K562 (cell line): ENCODE measurements at regions not wholly inside any gene's neighbourhood (a gene's known extent, or its start where the extent isn't known, plus 50 kb on each side); places are given as distances from the start of the nearest gene placed in this dataset.

Experiments used
- ATAC-seq: fragments of 200-7000 bp; cut with Tn5 transposase; 3 replicates; pipeline ENCODE4 v1.9.1; 2020; ENCODE audit warnings: moderate library complexity
- BruUV-seq: library from RNA; stranded (reverse); fragments of 400-500 nt; replicated peaks from 2 replicates; lab custom pipeline; 2021; lab: Mats Ljungman, UMichigan
- CTCF ChIA-PET: fragments of 300-600 bp; formaldehyde crosslinking; extraction: SDS; loops from one replicate; lab custom pipeline; 2021; ENCODE audit warnings: low intra/inter-chr PET ratio; lab: Yijun Ruan, JAX
- POLR2A ChIA-PET: fragments of 300-600, 350-650 bp; sonication (Branson Sonifier 250); formaldehyde crosslinking; extraction: SDS; loops from one replicate; lab custom pipeline; 2021; ENCODE audit warnings: antibody characterized with exemption, inconsistent platforms; lab: Yijun Ruan, JAX
- DNase-seq, 4 experiments: peaks; one replicate each; pipeline versions ENCODE4 v3.0.0 to v3.0.0-alpha.2; 2011 to 2018; ENCODE audit warnings: low spot score in 3 of 4, mixed read lengths in 3 of 4; ENCODE audit errors: extremely low read depth in 1 of 4
- FAIRE-seq: peaks from 2 replicates; lab custom pipeline; 2011; peaks lifted over from hg19 to GRCh38; lab: Jason Lieb, UNC
- H2AFZ ChIP-seq: 2 replicates; pipeline ENCODE4 v1.6.0; 2011; ENCODE audit warnings: low read depth, low read length, control low read depth, inconsistent platforms
- H3K27ac ChIP-seq: fragments of 200-600 bp; 3 replicates; pipeline ENCODE4 v1.8.0; 2011; ENCODE audit warnings: low read depth, mild to moderate bottlenecking, control low read depth, inconsistent platforms, low read length, moderate library complexity, mixed read lengths; ENCODE audit errors: extremely low read depth
- H3K27me3 ChIP-seq, 2 experiments: fragments of 300-600 bp in 1 of 2; 2 replicates in 1 of 2; 3 replicates in 1 of 2; pipeline versions ENCODE4 v1.6.0 to v1.8.0; 2011; ENCODE audit warnings: inconsistent platforms in 2 of 2, low read length in 2 of 2, mild to moderate bottlenecking in 1 of 2, mixed read lengths in 1 of 2, moderate library complexity in 1 of 2; ENCODE audit not compliant: control insufficient read depth in 2 of 2, insufficient read depth in 2 of 2
- H3K36me3 ChIP-seq: fragments of 300-600 bp; 3 replicates; pipeline ENCODE4 v1.8.0; 2011; ENCODE audit warnings: mild to moderate bottlenecking, low read length, inconsistent platforms; ENCODE audit not compliant: control insufficient read depth, insufficient read depth
- H3K4me1 ChIP-seq, 2 experiments: fragments of 200-600 bp in 1 of 2; replicated peaks in 1 of 2; 2 replicates in 1 of 2; 3 replicates in 1 of 2; pipeline versions ENCODE4 v1.5.1 to v1.8.0; 2011; ENCODE audit warnings: inconsistent platforms in 2 of 2, low read length in 2 of 2, mild to moderate bottlenecking in 1 of 2, mixed read lengths in 1 of 2, moderate library complexity in 1 of 2; ENCODE audit not compliant: control insufficient read depth in 2 of 2, insufficient read depth in 2 of 2
- H3K4me2 ChIP-seq: 2 replicates; pipeline ENCODE4 v1.6.1; 2011; ENCODE audit warnings: low read length, control low read depth, inconsistent platforms, mixed read lengths; ENCODE audit not compliant: insufficient read depth
- H3K4me3 ChIP-seq: fragments of 200-600 bp; sonication (generic), shearing (Covaris generic); 2 replicates; pipeline ENCODE4 v1.5.1; 2016; ENCODE audit warnings: control low read depth, inconsistent platforms
- H3K79me2 ChIP-seq: fragments of 200-600 bp; 3 replicates; pipeline ENCODE4 v1.8.0; 2011; ENCODE audit warnings: low read length, inconsistent platforms; ENCODE audit not compliant: control insufficient read depth, insufficient read depth
- H3K9ac ChIP-seq, 2 experiments: 2 replicates each; pipeline versions ENCODE4 v1.6.0 to v1.6.1; 2011; ENCODE audit warnings: low read depth in 2 of 2, low read length in 2 of 2, control low read depth in 1 of 2, inconsistent platforms in 1 of 2, mild to moderate bottlenecking in 1 of 2, mixed read lengths in 1 of 2; ENCODE audit not compliant: insufficient read depth in 1 of 2
- H3K9me1 ChIP-seq: one replicate; pipeline ENCODE4 v1.6.0; 2011; ENCODE audit warnings: inconsistent platforms, mild to moderate bottlenecking, low read length, moderate library complexity; ENCODE audit not compliant: control insufficient read depth, insufficient read depth
- H3K9me3 ChIP-seq: replicated peaks from 2 replicates; pipeline ENCODE4 v1.5.1; 2011; ENCODE audit warnings: low read depth, low read length, inconsistent platforms; ENCODE audit not compliant: control insufficient read depth, insufficient read depth
- H4K20me1 ChIP-seq: replicated peaks from 2 replicates; pipeline ENCODE4 v1.6.1; 2011; ENCODE audit warnings: low read length, inconsistent platforms, mixed read lengths; ENCODE audit not compliant: control insufficient read depth, insufficient read depth
- CHD4 ChIP-seq: fragments of 200-600 bp; sonication (generic); IDR thresholded peaks from 3 replicates; pipeline ENCODE4 v1.6.1; 2012; ENCODE audit warnings: low read depth, mild to moderate bottlenecking, mixed read lengths, low read length, inconsistent platforms; ENCODE audit not compliant: insufficient read depth, insufficient replicate concordance, poor library complexity, severe bottlenecking
- ELF1 ChIP-seq: fragments of 200-800 bp; sonication (Bioruptor generic); IDR thresholded peaks from 2 replicates; pipeline ENCODE4 v1.6.1; 2016; ENCODE audit warnings: missing genetic modification characterization, missing compliant biosample characterization
- ELF2 ChIP-seq: fragments of 250-450 bp; sonication (Bioruptor Pico); IDR thresholded peaks from 2 replicates; pipeline ENCODE4 v1.5.0; 2021; ENCODE audit warnings: mild to moderate bottlenecking
- FOS ChIP-seq: IDR thresholded peaks from 3 replicates; pipeline ENCODE4 v1.6.1; 2011; ENCODE audit not compliant: insufficient read length; ENCODE audit errors: extremely low read depth
- HDAC3 ChIP-seq: fragments of 450-650 bp; IDR thresholded peaks from 2 replicates; pipeline ENCODE4 v1.6.1; 2018; ENCODE audit warnings: borderline replicate concordance, mild to moderate bottlenecking, moderate library complexity; ENCODE audit not compliant: partially characterized antibody
- MBD2 ChIP-seq: sonication (generic); IDR thresholded peaks from 2 replicates; pipeline ENCODE4 v1.6.1; 2016; ENCODE audit warnings: low read depth, borderline replicate concordance
- MEF2D ChIP-seq: conservative IDR thresholded peaks from 2 replicates; pipeline ENCODE4 v1.6.1; 2016; ENCODE audit warnings: low read depth, missing genetic modification characterization, missing compliant biosample characterization
- PHTF2 ChIP-seq: fragments of 250-450 bp; sonication (Bioruptor Pico); IDR thresholded peaks from 2 replicates; pipeline ENCODE4 v1.5.0; 2021; ENCODE audit warnings: mild to moderate bottlenecking
- ZNF140 ChIP-seq: fragments of 250-450 bp; sonication (Bioruptor Pico); IDR thresholded peaks from 2 replicates; pipeline ENCODE4 v1.8.0; 2021; ENCODE audit warnings: moderate library complexity, mild to moderate bottlenecking, inconsistent platforms
- ZNF668 ChIP-seq: fragments of 250-450 bp; sonication (Bioruptor Pico); IDR thresholded peaks from 2 replicates; pipeline ENCODE4 v1.8.0; 2022; ENCODE audit warnings: mild to moderate bottlenecking, inconsistent platforms
- ZNF785 ChIP-seq: fragments of 250-450 bp; sonication (Bioruptor Pico); IDR thresholded peaks from 2 replicates; pipeline ENCODE4 v1.4.0; 2020; ENCODE audit warnings: mild to moderate bottlenecking
- in situ Hi-C: fragments of 300-500 bp; cut with MboI; formaldehyde crosslinking; loops from 4 replicates; pipeline ENCODE4 v1.15.0; 2018; ENCODE audit warnings: inconsistent platforms, mixed read lengths
- intact Hi-C: fragments of 100-400 bp; cut with micrococcal nuclease; formaldehyde crosslinking; loops from 2 replicates; pipeline ENCODE4 v1.14.2; 2022
- TF ChIP-seq, protein P1 (sequence below): IDR thresholded peaks from 2 replicates; pipeline ENCODE4 v1.6.1; 2016; ENCODE audit warnings: missing genetic modification characterization, missing compliant biosample characterization
- TF ChIP-seq, protein P2 (sequence below): sonication (generic); formaldehyde crosslinking; IDR thresholded peaks from 2 replicates; pipeline ENCODE4 v1.8.0; 2022; ENCODE audit warnings: missing genetic modification reagents, mild to moderate bottlenecking, moderate library complexity, borderline replicate concordance
- TF ChIP-seq, protein P3 (sequence below): sonication (generic); formaldehyde crosslinking; IDR thresholded peaks from 2 replicates; pipeline ENCODE4 v1.8.0; 2022; ENCODE audit warnings: mild to moderate bottlenecking, missing genetic modification reagents, borderline replicate concordance

DNA sequence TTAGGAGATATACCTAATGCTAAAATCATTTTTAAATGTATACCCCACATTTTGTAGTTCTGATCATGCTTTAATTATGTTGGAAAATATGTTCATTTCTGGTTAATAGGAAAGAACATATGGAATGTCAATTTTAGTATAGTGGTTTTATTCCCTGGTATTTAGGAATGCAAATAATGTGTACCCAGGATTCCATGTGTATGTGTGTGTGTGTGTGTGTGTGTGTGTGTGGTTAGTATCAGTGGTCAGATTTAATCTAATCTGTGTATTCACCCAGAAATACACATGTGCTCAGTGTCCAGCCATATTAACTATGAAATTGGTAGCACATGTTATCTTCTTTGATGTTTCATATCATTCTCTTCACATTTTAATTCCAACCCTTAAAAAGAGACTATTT lies 233.5 kb upstream of the DCBLD2 start:
- no peak for TF ChIP-seq HDAC3
- no peak for TF ChIP-seq ELF1 (tag)
- no peak for TF ChIP-seq ZNF785
- TF ChIP-seq MEF2D (tag) = no peak
- no peak for TF ChIP-seq ZNF668 (CRISPR knock-in tag)
- TF ChIP-seq PHTF2 (CRISPR knock-in tag) = no peak
- TF ChIP-seq FOS = no peak
- TF ChIP-seq, protein P1, sequence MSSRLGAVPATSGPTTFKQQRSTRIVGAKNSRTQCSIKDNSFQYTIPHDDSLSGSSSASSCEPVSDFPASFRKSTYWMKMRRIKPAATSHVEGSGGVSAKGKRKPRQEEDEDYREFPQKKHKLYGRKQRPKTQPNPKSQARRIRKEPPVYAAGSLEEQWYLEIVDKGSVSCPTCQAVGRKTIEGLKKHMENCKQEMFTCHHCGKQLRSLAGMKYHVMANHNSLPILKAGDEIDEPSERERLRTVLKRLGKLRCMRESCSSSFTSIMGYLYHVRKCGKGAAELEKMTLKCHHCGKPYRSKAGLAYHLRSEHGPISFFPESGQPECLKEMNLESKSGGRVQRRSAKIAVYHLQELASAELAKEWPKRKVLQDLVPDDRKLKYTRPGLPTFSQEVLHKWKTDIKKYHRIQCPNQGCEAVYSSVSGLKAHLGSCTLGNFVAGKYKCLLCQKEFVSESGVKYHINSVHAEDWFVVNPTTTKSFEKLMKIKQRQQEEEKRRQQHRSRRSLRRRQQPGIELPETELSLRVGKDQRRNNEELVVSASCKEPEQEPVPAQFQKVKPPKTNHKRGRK = no peak
- TF ChIP-seq CHD4 = no peak
- no peak for TF ChIP-seq MBD2
- no peak for TF ChIP-seq ELF2
- TF ChIP-seq, protein P2, sequence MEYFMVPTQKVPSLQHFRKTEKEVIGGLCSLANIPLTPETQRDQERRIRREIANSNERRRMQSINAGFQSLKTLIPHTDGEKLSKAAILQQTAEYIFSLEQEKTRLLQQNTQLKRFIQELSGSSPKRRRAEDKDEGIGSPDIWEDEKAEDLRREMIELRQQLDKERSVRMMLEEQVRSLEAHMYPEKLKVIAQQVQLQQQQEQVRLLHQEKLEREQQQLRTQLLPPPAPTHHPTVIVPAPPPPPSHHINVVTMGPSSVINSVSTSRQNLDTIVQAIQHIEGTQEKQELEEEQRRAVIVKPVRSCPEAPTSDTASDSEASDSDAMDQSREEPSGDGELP (CRISPR knock-in tag) = no peak
- TF ChIP-seq, protein P3, sequence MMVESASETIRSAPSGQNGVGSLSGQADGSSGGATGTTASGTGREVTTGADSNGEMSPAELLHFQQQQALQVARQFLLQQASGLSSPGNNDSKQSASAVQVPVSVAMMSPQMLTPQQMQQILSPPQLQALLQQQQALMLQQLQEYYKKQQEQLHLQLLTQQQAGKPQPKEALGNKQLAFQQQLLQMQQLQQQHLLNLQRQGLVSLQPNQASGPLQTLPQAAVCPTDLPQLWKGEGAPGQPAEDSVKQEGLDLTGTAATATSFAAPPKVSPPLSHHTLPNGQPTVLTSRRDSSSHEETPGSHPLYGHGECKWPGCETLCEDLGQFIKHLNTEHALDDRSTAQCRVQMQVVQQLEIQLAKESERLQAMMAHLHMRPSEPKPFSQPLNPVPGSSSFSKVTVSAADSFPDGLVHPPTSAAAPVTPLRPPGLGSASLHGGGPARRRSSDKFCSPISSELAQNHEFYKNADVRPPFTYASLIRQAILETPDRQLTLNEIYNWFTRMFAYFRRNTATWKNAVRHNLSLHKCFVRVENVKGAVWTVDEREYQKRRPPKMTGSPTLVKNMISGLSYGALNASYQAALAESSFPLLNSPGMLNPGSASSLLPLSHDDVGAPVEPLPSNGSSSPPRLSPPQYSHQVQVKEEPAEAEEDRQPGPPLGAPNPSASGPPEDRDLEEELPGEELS = no peak
- no peak for TF ChIP-seq ZNF140
- TF ChIP-seq, all 486 proteins: peak for 0
- in situ Hi-C loops = no loop called here
- Histone ChIP-seq H3K4me2 (no peak overlapping the region), H3K36me3 (no peaks in the 10 kb centered on the region), H3K79me2 (no peaks in the 10 kb centered on the region), H3K4me1 (no peaks in the 10 kb centered on the region), H3K9ac (no peak overlapping the region), H3K27me3 (no peaks in the 10 kb centered on the region), H3K9me1 (no peaks in the 10 kb centered on the region), H4K20me1 (no peaks in the 10 kb centered on the region), H2AFZ (no peak overlapping the region), H3K27ac (no peak overlapping the region), H3K4me3 (no peak overlapping the region), H3K9me3 (no peaks in the 10 kb centered on the region)
- FAIRE-seq (no peak), ATAC-seq (no peak), DNase-seq (no peak)
- ChIA-PET CTCF (no interaction called here), POLR2A (no interaction called here)
- BruUV-seq = no TSS peak
- intact Hi-C loops = no loop called here
